HepG2 (cell line): ENCODE measurements at regions not wholly inside any gene's neighbourhood (a gene's known extent, or its start where the extent isn't known, plus 50 kb on each side); places are given as distances from the start of the nearest gene placed in this dataset.

ENCODE experiments used
- ATAC-seq: fragments of 200-7000 bp; cut with Tn5 transposase; 3 replicates; pipeline ENCODE4 v1.9.1; 2020; ENCODE audit warnings: mild to moderate bottlenecking, moderate library complexity
- BruUV-seq: library from RNA; stranded (reverse); fragments of 400-500 nt; replicated peaks from 2 replicates; lab custom pipeline; 2021; lab: Mats Ljungman, UMichigan
- CTCF ChIA-PET: fragments of 300-600 bp; formaldehyde crosslinking; extraction: SDS; loops from one replicate; lab custom pipeline; 2021; ENCODE audit warnings: low total read pairs, inconsistent platforms, low intra/inter-chr PET ratio; lab: Yijun Ruan, JAX
- POLR2A ChIA-PET: fragments of 350-600 bp; sonication (Branson Sonifier 250); formaldehyde crosslinking; loops from one replicate; lab custom pipeline; 2020; ENCODE audit warnings: antibody characterized with exemption, inconsistent platforms; lab: Yijun Ruan, JAX
- DNase-seq: peaks from one replicate; pipeline ENCODE4 v3.0.0-alpha.2; 2015; ENCODE audit warnings: low spot score
- FAIRE-seq: peaks from 3 replicates; lab custom pipeline; 2011; peaks lifted over from hg19 to GRCh38; lab: Jason Lieb, UNC
- H2AFZ ChIP-seq: one replicate; pipeline ENCODE4 v1.6.1; 2011; ENCODE audit warnings: low read length, inconsistent platforms
- H3K27ac ChIP-seq: fragments of 300-600 bp; 3 replicates; pipeline ENCODE4 v1.8.0; 2011; ENCODE audit warnings: mixed run types, mild to moderate bottlenecking, mixed read lengths, low read length, inconsistent platforms; ENCODE audit not compliant: insufficient read depth; ENCODE audit errors: extremely low read length
- H3K27me3 ChIP-seq, 2 experiments: fragments of 200-600 bp in 1 of 2; 2 replicates in 1 of 2; 3 replicates in 1 of 2; pipeline versions ENCODE4 v1.6.0 to v1.8.0; 2011; ENCODE audit warnings: low read length in 2 of 2, mild to moderate bottlenecking in 2 of 2, moderate library complexity in 2 of 2, inconsistent platforms in 1 of 2; ENCODE audit not compliant: insufficient read depth in 2 of 2, control insufficient read depth in 1 of 2
- H3K36me3 ChIP-seq, 2 experiments: fragments of 200-600 bp in 1 of 2; replicated peaks in 1 of 2; 2 replicates in 1 of 2; 3 replicates in 1 of 2; pipeline versions ENCODE4 v1.5.1 to v1.8.0; 2011; ENCODE audit warnings: low read length in 2 of 2, inconsistent platforms in 1 of 2; ENCODE audit not compliant: insufficient read depth in 2 of 2, control insufficient read depth in 1 of 2
- H3K4me1 ChIP-seq: 2 replicates; pipeline ENCODE4 v1.5.1; 2012; ENCODE audit warnings: low read length, inconsistent platforms; ENCODE audit not compliant: insufficient read depth
- H3K4me2 ChIP-seq: 2 replicates; pipeline ENCODE4 v1.6.0; 2011; ENCODE audit warnings: low read depth, low read length, inconsistent platforms
- H3K4me3 ChIP-seq, 3 experiments: fragments of 200-600 bp in 1 of 3; sonication (generic), shearing (Covaris generic) in 1 of 3; replicated peaks in 1 of 3; 2 replicates each; pipeline ENCODE4 v1.5.1; 2011 to 2016; ENCODE audit warnings: low read length in 3 of 3, inconsistent platforms in 2 of 3, low read depth in 2 of 3, mild to moderate bottlenecking in 2 of 3, control low read depth in 1 of 3, mixed read lengths in 1 of 3; ENCODE audit not compliant: insufficient read depth in 1 of 3
- H3K79me2 ChIP-seq: one replicate; pipeline ENCODE4 v1.6.1; 2011; ENCODE audit warnings: low read length, inconsistent platforms; ENCODE audit not compliant: insufficient read depth
- H3K9ac ChIP-seq: 2 replicates; pipeline ENCODE4 v1.6.0; 2011; ENCODE audit warnings: mild to moderate bottlenecking, low read depth, low read length, inconsistent platforms; ENCODE audit not compliant: insufficient read depth
- H3K9me3 ChIP-seq: 2 replicates; pipeline ENCODE4 v1.5.1; 2012; ENCODE audit warnings: mild to moderate bottlenecking, low read length
- H4K20me1 ChIP-seq: 2 replicates; pipeline ENCODE4 v1.6.0; 2011; ENCODE audit warnings: inconsistent platforms, mild to moderate bottlenecking, low read length, moderate library complexity; ENCODE audit not compliant: insufficient read depth
- CEBPB ChIP-seq: IDR thresholded peaks from 2 replicates; pipeline ENCODE4 v1.6.1; 2011; ENCODE audit warnings: low read depth, low read length, improper control_type of control experiment, borderline replicate concordance
- WGBS: methylation state at CpG from one replicate; pipeline ENCODE4 v1.1.6; 2017; ENCODE audit warnings: low lambda C conversion rate; 5-methylcytosine and 5-hydroxymethylcytosine counted together
- in situ Hi-C: cut with HindIII; loops from 2 replicates; pipeline ENCODE4 v1.10.0; 2017; ENCODE audit warnings: low pct_unique_long_range_greater_than_20kb; ENCODE audit not compliant: extremely low pct_ligation_motif_present
- intact Hi-C: fragments of 100-400 bp; cut with micrococcal nuclease; formaldehyde crosslinking; loops from one replicate; pipeline ENCODE4 v1.10.0; 2022; ENCODE audit not compliant: unreplicated experiment
- TF ChIP-seq, protein P1 (sequence below): fragments of 450-650 bp; IDR thresholded peaks from 2 replicates; pipeline ENCODE4 v1.6.1; 2016
- TF ChIP-seq, protein P2 (sequence below): sonication (generic); formaldehyde crosslinking; IDR thresholded peaks from 2 replicates; pipeline ENCODE4 v1.4.0; 2020; ENCODE audit warnings: mild to moderate bottlenecking, missing genetic modification reagents
- TF ChIP-seq, protein P3 (sequence below): sonication (generic); formaldehyde crosslinking; IDR thresholded peaks from 2 replicates; pipeline ENCODE4 v1.4.0; 2020; ENCODE audit warnings: missing genetic modification reagents

DNA sequence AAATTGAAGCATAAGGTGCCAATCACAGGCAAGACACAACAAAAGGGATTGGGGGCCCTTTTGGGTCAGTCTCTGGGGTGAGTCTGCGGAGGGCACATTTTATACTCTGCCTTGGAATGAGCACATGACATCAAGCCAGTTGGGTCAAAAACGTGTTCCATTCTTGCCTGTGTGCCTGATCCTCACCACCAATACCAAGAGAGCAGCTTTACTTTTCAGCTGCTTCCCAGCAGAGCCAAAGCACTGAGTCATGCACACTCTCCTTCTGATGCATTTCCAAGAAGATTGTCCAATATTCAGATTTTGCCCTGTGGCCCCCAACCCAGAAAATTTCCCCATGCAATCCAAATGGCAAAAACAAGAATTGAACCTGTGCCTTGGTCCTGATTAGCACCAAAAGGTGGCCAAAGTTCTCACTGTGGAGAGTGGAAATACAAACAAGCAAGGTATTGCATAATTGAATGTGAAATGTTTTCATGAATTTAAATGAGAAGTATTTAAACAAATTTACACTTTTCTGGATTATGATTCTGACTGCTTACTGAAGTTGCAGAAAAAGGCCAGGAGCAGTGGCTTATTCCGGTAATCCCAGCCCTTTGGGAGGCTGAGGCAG is 217.8 kb upstream of the SOX9 start:
- Histone ChIP-seq H3K79me2 (no peaks in the 10 kb centered on the region), H2AFZ (no peak overlapping the region), H3K27me3 (peaks cover 1 to 7% of the 10 kb centered on the region in 2 experiments; a peak in 1 of 5 replicates), H3K4me3 (no peak overlapping the region), H3K27ac (no peak overlapping the region), H3K36me3 (no peaks in the 10 kb centered on the region), H3K4me2 (no peak overlapping the region), H3K9me3 (no peaks in the 10 kb centered on the region), H4K20me1 (no peaks in the 10 kb centered on the region)
- DNase-seq (no peak), ATAC-seq (no peak), FAIRE-seq (no peak)
- intact Hi-C loops (no loop called here), in situ Hi-C loops (no loop called here)
- ChIA-PET CTCF (no interaction called here), POLR2A (no interaction called here)
- 30% methylated on average over 3 of the region's 3 CpGs for WGBS
- TF ChIP-seq, protein P1, sequence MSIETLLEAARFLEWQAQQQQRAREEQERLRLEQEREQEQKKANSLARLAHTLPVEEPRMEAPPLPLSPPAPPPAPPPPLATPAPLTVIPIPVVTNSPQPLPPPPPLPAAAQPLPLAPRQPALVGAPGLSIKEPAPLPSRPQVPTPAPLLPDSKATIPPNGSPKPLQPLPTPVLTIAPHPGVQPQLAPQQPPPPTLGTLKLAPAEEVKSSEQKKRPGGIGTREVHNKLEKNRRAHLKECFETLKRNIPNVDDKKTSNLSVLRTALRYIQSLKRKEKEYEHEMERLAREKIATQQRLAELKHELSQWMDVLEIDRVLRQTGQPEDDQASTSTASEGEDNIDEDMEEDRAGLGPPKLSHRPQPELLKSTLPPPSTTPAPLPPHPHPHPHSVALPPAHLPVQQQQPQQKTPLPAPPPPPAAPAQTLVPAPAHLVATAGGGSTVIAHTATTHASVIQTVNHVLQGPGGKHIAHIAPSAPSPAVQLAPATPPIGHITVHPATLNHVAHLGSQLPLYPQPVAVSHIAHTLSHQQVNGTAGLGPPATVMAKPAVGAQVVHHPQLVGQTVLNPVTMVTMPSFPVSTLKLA: 0 out of 2 replicates have a peak, but pooled peaks have one; percentile 11
- TF ChIP-seq, protein P2, sequence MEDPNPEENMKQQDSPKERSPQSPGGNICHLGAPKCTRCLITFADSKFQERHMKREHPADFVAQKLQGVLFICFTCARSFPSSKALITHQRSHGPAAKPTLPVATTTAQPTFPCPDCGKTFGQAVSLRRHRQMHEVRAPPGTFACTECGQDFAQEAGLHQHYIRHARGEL (CRISPR knock-in tag): no peak
- TF ChIP-seq CEBPB: peak; percentile 24; the same call in 1 of the 2 replicates
- TF ChIP-seq, protein P3, sequence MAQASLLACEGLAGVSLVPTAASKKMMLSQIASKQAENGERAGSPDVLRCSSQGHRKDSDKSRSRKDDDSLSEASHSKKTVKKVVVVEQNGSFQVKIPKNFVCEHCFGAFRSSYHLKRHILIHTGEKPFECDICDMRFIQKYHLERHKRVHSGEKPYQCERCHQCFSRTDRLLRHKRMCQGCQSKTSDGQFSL (CRISPR knock-in tag): no peak
- TF ChIP-seq, all 625 proteins: peak for 2
- BruUV-seq: no TSS peak
- Histone ChIP-seq H3K9ac (no peak overlapping the region), H3K4me1 (no peaks in the 10 kb centered on the region)
